GM23338 (cell line): ENCODE measurements at regions not wholly inside any gene's neighbourhood (a gene's known extent, or its start where the extent isn't known, plus 50 kb on each side); places are given as distances from the start of the nearest gene placed in this dataset.

Source experiments
- ATAC-seq: fragments of 200-7000 bp; cut with Tn5 transposase; 3 replicates; pipeline ENCODE4 v1.9.1; 2020
- DNase-seq: peaks from one replicate; pipeline ENCODE4 v3.0.0-alpha.2; 2015; ENCODE audit warnings: low spot score
- H2AFZ ChIP-seq: fragments of 200-600 bp; sonication (generic); 2 replicates; pipeline ENCODE4 v1.8.0; 2016; ENCODE audit warnings: antibody characterized with exemption, mild to moderate bottlenecking, moderate library complexity
- H3F3A ChIP-seq: fragments of 200-600 bp; sonication (generic); replicated peaks from 2 replicates; pipeline ENCODE4 v1.8.0; 2017; ENCODE audit warnings: antibody characterized with exemption, mixed run types, low read depth
- H3K27ac ChIP-seq: fragments of 200-600 bp; sonication (generic); 2 replicates; pipeline ENCODE4 v1.6.1; 2016; ENCODE audit warnings: low read depth
- H3K27me3 ChIP-seq: fragments of 200-600 bp; sonication (generic); 2 replicates; pipeline ENCODE4 v1.8.0; 2016; ENCODE audit warnings: mild to moderate bottlenecking, mixed run types, moderate library complexity; ENCODE audit not compliant: insufficient read depth
- H3K36me3 ChIP-seq: fragments of 200-600 bp; sonication (generic); 2 replicates; pipeline ENCODE4 v1.8.0; 2016; ENCODE audit warnings: mild to moderate bottlenecking; ENCODE audit not compliant: insufficient read depth
- H3K4me1 ChIP-seq: fragments of 200-600 bp; sonication (generic); 2 replicates; pipeline ENCODE4 v1.8.0; 2016; ENCODE audit warnings: mild to moderate bottlenecking, moderate library complexity; ENCODE audit not compliant: insufficient read depth
- H3K4me2 ChIP-seq: fragments of 200-600 bp; sonication (generic); 2 replicates; pipeline ENCODE4 v1.7.1; 2017; ENCODE audit warnings: mixed run types
- H3K4me3 ChIP-seq: fragments of 200-600 bp; sonication (generic); 2 replicates; pipeline ENCODE4 v1.6.1; 2016; ENCODE audit warnings: mixed run types
- H3K79me2 ChIP-seq: fragments of 200-600 bp; sonication (generic); replicated peaks from 2 replicates; pipeline ENCODE4 v1.8.0; 2017; ENCODE audit warnings: mild to moderate bottlenecking; ENCODE audit not compliant: insufficient read depth
- H3K9me2 ChIP-seq: fragments of 200-600 bp; sonication (generic); 2 replicates; pipeline ENCODE4 v1.8.0; 2017; ENCODE audit not compliant: insufficient read depth
- H4K20me1 ChIP-seq: fragments of 200-600 bp; sonication (generic); replicated peaks from 2 replicates; pipeline ENCODE4 v1.8.0; 2017; ENCODE audit warnings: mild to moderate bottlenecking; ENCODE audit not compliant: insufficient read depth
- H3K27ac Mint-ChIP-seq: 2 replicates; pipeline ENCODE4 v1.8.0; 2020; ENCODE audit warnings: inconsistent platforms, mild to moderate bottlenecking, moderate library complexity, mixed read lengths
- H3K27me3 Mint-ChIP-seq: 3 replicates; pipeline ENCODE4 v1.8.0; 2022; ENCODE audit warnings: low read depth, mild to moderate bottlenecking, moderate library complexity, mixed read lengths, inconsistent platforms; ENCODE audit not compliant: insufficient read depth, poor library complexity
- H3K36me3 Mint-ChIP-seq: 3 replicates; pipeline ENCODE4 v1.8.0; 2021; ENCODE audit warnings: low read depth, mild to moderate bottlenecking, inconsistent platforms, moderate library complexity, mixed read lengths
- H3K4me1 Mint-ChIP-seq: 3 replicates; pipeline ENCODE4 v1.8.0; 2020; ENCODE audit warnings: mild to moderate bottlenecking, inconsistent platforms, mixed read lengths
- H3K4me3 Mint-ChIP-seq: 3 replicates; pipeline ENCODE4 v1.8.0; 2021; ENCODE audit warnings: moderate library complexity, mild to moderate bottlenecking, inconsistent platforms, mixed read lengths
- H3K9me3 Mint-ChIP-seq: 3 replicates; pipeline ENCODE4 v1.8.0; 2020; ENCODE audit warnings: moderate library complexity, mild to moderate bottlenecking, inconsistent platforms, mixed read lengths
- CREB1 ChIP-seq: fragments of 250-450 bp; sonication (Bioruptor Pico); IDR thresholded peaks from 2 replicates; pipeline ENCODE4 v1.5.0; 2020; ENCODE audit warnings: low read depth, mild to moderate bottlenecking, moderate library complexity
- CTCF ChIP-seq, 2 experiments: fragments of 200-600 bp in 1 of 2; sonication (generic) in 1 of 2; conservative IDR thresholded peaks; 2 replicates each; pipeline versions ENCODE4 v1.5.1 to v1.6.1; 2016 to 2017; ENCODE audit warnings: antibody characterized with exemption in 2 of 2, low read depth in 2 of 2, mild to moderate bottlenecking in 2 of 2, moderate library complexity in 1 of 2
- ETS1 ChIP-seq: IDR thresholded peaks from 2 replicates; pipeline ENCODE4 v1.6.1; 2016; ENCODE audit warnings: antibody characterized with exemption
- EZH2 ChIP-seq: fragments of 200-600 bp; sonication (generic); IDR thresholded peaks from one replicate; pipeline ENCODE4 v1.8.0; 2017; ENCODE audit warnings: antibody characterized with exemption, mild to moderate bottlenecking, low read depth; ENCODE audit not compliant: unreplicated experiment
- EZH2phosphoT487 ChIP-seq: fragments of 200-600 bp; sonication (generic); IDR thresholded peaks from one replicate; pipeline ENCODE4 v1.8.1; 2018; ENCODE audit warnings: antibody characterized with exemption; ENCODE audit not compliant: unreplicated experiment
- JUNB ChIP-seq: IDR thresholded peaks from one replicate; pipeline ENCODE4 v1.6.1; 2016; ENCODE audit warnings: antibody characterized with exemption; ENCODE audit not compliant: unreplicated experiment
- NANOG ChIP-seq: IDR thresholded peaks from 2 replicates; pipeline ENCODE4 v1.6.1; 2016; ENCODE audit warnings: antibody characterized with exemption, borderline replicate concordance
- REST ChIP-seq: IDR thresholded peaks from one replicate; pipeline ENCODE4 v1.6.1; 2018; ENCODE audit warnings: antibody characterized with exemption; ENCODE audit not compliant: unreplicated experiment
- STAT1 ChIP-seq: IDR thresholded peaks from one replicate; pipeline ENCODE4 v1.6.1; 2016; ENCODE audit warnings: antibody characterized with exemption; ENCODE audit not compliant: unreplicated experiment
- ZNF114 ChIP-seq: fragments of 250-450 bp; sonication (Bioruptor Pico); IDR thresholded peaks from 2 replicates; pipeline ENCODE4 v1.5.0; 2020; ENCODE audit warnings: mild to moderate bottlenecking, moderate library complexity
- ZNF331 ChIP-seq: fragments of 250-450 bp; sonication (Bioruptor Pico); IDR thresholded peaks from 2 replicates; pipeline ENCODE4 v1.5.0; 2020; ENCODE audit warnings: low read depth, mild to moderate bottlenecking, moderate library complexity

- no peak overlapping the region for H3K4me3 Mint-ChIP-seq
- TF ChIP-seq EZH2phosphoT487, result no peak
- TF ChIP-seq CTCF (conservative IDR thresholded peaks at IDR 0.05; ENCODE audit: low read depth in 2 of 2), result no peak
- TF ChIP-seq ZNF114 (CRISPR knock-in tag), result no peak
- no peak for TF ChIP-seq CREB1
- TF ChIP-seq JUNB, result no peak
- no peak for TF ChIP-seq NANOG
- no peak for TF ChIP-seq ZNF331 (CRISPR knock-in tag)
- TF ChIP-seq STAT1, result no peak
- no peak for TF ChIP-seq REST
- no peak for TF ChIP-seq ETS1
- H3F3A ChIP-seq, result no peaks in the 10 kb centered on the region
- DNase-seq, result no peak
- H3K27me3 Mint-ChIP-seq, result no peaks in the 10 kb centered on the region
- no peaks in the 10 kb centered on the region for H3K4me1 ChIP-seq
- H3K27ac ChIP-seq, result no peak overlapping the region
- H3K4me1 Mint-ChIP-seq, result no peaks in the 10 kb centered on the region
- H2AFZ ChIP-seq, result no peak overlapping the region
- H3K4me3 ChIP-seq, result no peak overlapping the region
- H3K36me3 Mint-ChIP-seq, result no peaks in the 10 kb centered on the region
- peaks cover 5% of the 10 kb centered on the region; the same call in 1 of the 3 replicates for H3K9me3 Mint-ChIP-seq
- no peak overlapping the region for H3K27ac Mint-ChIP-seq
- H3K36me3 ChIP-seq, result no peaks in the 10 kb centered on the region
- H3K9me2 ChIP-seq, result no peaks in the 10 kb centered on the region
- H3K4me2 ChIP-seq, result no peak overlapping the region
- no peaks in the 10 kb centered on the region for H3K79me2 ChIP-seq
- H3K27me3 ChIP-seq, result no peaks in the 10 kb centered on the region
- ATAC-seq, result no peak
- H4K20me1 ChIP-seq, result no peaks in the 10 kb centered on the region
Measured at GRCh38 chr3:73270839-73271483, 209.5 kb downstream of the EBLN2 start.

- Histone ChIP-seq H3K4me3 (no peak overlapping the region), H3K4me1 (no peaks in the 10 kb centered on the region), H3K27me3 (no peaks in the 10 kb centered on the region), H4K20me1 (no peaks in the 10 kb centered on the region), H3K27ac (no peak overlapping the region), H3K9me2 (no peaks in the 10 kb centered on the region), H2AFZ (no peak overlapping the region), H3F3A (no peaks in the 10 kb centered on the region), H3K36me3 (no peaks in the 10 kb centered on the region), H3K79me2 (no peaks in the 10 kb centered on the region), H3K4me2 (no peak overlapping the region)
- ATAC-seq (no peak), DNase-seq (no peak)
- no peaks in the 10 kb centered on the region for H3K36me3 Mint-ChIP-seq
- no peaks in the 10 kb centered on the region for H3K27me3 Mint-ChIP-seq
- H3K4me1 Mint-ChIP-seq, result no peaks in the 10 kb centered on the region
- H3K4me3 Mint-ChIP-seq, result no peak overlapping the region
- no peak overlapping the region for H3K27ac Mint-ChIP-seq
- H3K9me3 Mint-ChIP-seq, result no peaks in the 10 kb centered on the region
- TF ChIP-seq ZNF331 (CRISPR knock-in tag) (no peak), ZNF114 (CRISPR knock-in tag) (no peak), CTCF (conservative IDR thresholded peaks at IDR 0.05; ENCODE audit: low read depth in 2 of 2) (no peak), ETS1 (no peak), EZH2 (no peak), EZH2phosphoT487 (no peak), CREB1 (no peak)
Measured at GRCh38 chr3:73273341-73273740, 211.9 kb downstream of the EBLN2 start.
